Endothelial cell (in vitro differentiated cells): ENCODE measurements at regions not wholly inside any gene's neighbourhood (a gene's known extent, or its start where the extent isn't known, plus 50 kb on each side); places are given as distances from the start of the nearest gene placed in this dataset.

ENCODE experiments used
- DNase-seq: peaks from one replicate; pipeline ENCODE4 v3.0.0; 2021; ENCODE audit warnings: low spot score
- H3K27ac Mint-ChIP-seq: one replicate; pipeline ENCODE4 v1.8.0; 2021; ENCODE audit warnings: mixed read lengths, inconsistent platforms; ENCODE audit not compliant: unreplicated experiment
- H3K27me3 Mint-ChIP-seq: one replicate; pipeline ENCODE4 v1.8.0; 2021; ENCODE audit warnings: mild to moderate bottlenecking, moderate library complexity, mixed read lengths, inconsistent platforms; ENCODE audit not compliant: unreplicated experiment
- H3K36me3 Mint-ChIP-seq: one replicate; pipeline ENCODE4 v1.8.0; 2021; ENCODE audit warnings: mild to moderate bottlenecking, low read depth, mixed read lengths, inconsistent platforms; ENCODE audit not compliant: unreplicated experiment
- H3K4me1 Mint-ChIP-seq: one replicate; pipeline ENCODE4 v1.8.0; 2021; ENCODE audit warnings: mild to moderate bottlenecking, mixed read lengths, inconsistent platforms; ENCODE audit not compliant: unreplicated experiment
- H3K4me3 Mint-ChIP-seq: one replicate; pipeline ENCODE4 v1.8.0; 2021; ENCODE audit warnings: mild to moderate bottlenecking, mixed read lengths, inconsistent platforms; ENCODE audit not compliant: unreplicated experiment
- H3K9me3 Mint-ChIP-seq: one replicate; pipeline ENCODE4 v1.8.0; 2021; ENCODE audit warnings: mixed read lengths, inconsistent platforms; ENCODE audit not compliant: unreplicated experiment
- TF ChIP-seq, protein P1 (sequence below): fragments of 200-600 bp; sonication (generic); IDR thresholded peaks from one replicate; pipeline ENCODE4 v1.5.0; 2021; ENCODE audit warnings: antibody characterized with exemption; ENCODE audit not compliant: unreplicated experiment

DNA sequence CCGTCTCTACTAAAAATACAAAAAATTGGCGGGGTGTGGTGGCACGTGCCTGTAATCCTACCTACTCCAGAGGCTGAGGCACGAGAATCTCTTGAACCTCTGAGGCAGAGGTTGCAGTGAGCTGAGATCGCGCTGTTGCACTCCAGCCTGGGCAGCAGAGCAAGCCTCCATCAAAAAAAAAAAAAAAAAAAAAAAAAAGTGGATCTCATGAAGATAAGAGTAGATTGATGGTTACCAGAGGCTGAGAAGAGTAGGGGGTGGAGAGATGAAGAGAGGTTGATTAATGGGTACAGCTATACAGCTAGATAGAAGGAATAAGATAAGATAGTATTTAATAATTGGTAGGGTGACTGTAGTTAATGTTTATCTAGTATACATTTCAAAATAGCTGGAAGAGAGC, 65.9 kb upstream of the LRRC3B start:
- Mint-ChIP-seq H3K4me1 (no peaks in the 10 kb centered on the region), H3K27ac (no peak overlapping the region), H3K4me3 (no peak overlapping the region), H3K36me3 (no peaks in the 10 kb centered on the region), H3K9me3 (no peaks in the 10 kb centered on the region), H3K27me3 (no peaks in the 10 kb centered on the region)
- DNase-seq, result no peak
- TF ChIP-seq, protein P1, sequence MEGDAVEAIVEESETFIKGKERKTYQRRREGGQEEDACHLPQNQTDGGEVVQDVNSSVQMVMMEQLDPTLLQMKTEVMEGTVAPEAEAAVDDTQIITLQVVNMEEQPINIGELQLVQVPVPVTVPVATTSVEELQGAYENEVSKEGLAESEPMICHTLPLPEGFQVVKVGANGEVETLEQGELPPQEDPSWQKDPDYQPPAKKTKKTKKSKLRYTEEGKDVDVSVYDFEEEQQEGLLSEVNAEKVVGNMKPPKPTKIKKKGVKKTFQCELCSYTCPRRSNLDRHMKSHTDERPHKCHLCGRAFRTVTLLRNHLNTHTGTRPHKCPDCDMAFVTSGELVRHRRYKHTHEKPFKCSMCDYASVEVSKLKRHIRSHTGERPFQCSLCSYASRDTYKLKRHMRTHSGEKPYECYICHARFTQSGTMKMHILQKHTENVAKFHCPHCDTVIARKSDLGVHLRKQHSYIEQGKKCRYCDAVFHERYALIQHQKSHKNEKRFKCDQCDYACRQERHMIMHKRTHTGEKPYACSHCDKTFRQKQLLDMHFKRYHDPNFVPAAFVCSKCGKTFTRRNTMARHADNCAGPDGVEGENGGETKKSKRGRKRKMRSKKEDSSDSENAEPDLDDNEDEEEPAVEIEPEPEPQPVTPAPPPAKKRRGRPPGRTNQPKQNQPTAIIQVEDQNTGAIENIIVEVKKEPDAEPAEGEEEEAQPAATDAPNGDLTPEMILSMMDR, result no peak

DNA sequence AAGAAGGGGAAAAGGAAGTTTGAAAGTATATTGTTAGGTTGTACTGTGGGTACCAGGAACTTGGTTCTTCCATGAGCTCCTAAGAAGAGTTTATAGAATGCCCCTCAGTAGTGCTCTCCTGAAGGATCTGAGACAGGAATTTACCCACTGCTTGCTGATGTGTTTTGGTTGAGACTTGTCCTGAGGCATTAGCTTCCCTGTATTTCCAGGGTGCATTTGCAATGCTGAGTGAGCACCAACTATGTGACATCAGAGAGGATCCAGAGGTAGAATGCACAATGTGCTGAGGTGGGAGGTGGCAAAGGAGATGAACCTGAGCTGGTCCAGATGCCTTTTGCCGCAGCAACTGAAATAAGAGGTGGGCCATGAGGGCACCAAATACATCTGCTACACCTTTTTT, 64.3 kb upstream of the LRRC3B start:
- H3K4me3 Mint-ChIP-seq, result no peak overlapping the region
- H3K4me1 Mint-ChIP-seq, result no peaks in the 10 kb centered on the region
- TF ChIP-seq, protein P1, result no peak
- no peaks in the 10 kb centered on the region for H3K27me3 Mint-ChIP-seq
- H3K27ac Mint-ChIP-seq, result no peak overlapping the region
- H3K9me3 Mint-ChIP-seq, result no peaks in the 10 kb centered on the region
- no peak for DNase-seq
- H3K36me3 Mint-ChIP-seq, result no peaks in the 10 kb centered on the region

DNA sequence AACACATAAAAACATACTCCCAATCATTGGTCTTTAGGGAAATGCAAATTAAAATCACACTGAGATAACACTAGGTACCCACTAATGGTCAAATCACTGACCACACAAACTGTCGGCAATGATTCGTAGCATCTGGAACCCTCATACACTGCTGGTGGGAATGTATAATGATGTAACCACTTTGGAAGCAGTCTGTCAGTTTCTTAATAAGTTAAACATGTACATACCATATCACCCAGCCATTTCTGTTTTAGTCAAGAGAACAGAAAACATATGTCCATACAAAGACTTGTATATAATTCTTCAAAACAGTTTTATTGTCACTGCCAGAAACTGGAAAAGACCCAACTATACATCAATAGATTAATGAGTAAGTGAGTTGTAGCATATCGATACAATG, 63.3 kb upstream of the LRRC3B start:
- Mint-ChIP-seq H3K9me3 (no peaks in the 10 kb centered on the region), H3K36me3 (no peaks in the 10 kb centered on the region), H3K27me3 (no peaks in the 10 kb centered on the region), H3K4me3 (no peak overlapping the region), H3K27ac (no peak overlapping the region), H3K4me1 (no peaks in the 10 kb centered on the region)
- TF ChIP-seq, protein P1, result no peak
- DNase-seq, result no peak

DNA sequence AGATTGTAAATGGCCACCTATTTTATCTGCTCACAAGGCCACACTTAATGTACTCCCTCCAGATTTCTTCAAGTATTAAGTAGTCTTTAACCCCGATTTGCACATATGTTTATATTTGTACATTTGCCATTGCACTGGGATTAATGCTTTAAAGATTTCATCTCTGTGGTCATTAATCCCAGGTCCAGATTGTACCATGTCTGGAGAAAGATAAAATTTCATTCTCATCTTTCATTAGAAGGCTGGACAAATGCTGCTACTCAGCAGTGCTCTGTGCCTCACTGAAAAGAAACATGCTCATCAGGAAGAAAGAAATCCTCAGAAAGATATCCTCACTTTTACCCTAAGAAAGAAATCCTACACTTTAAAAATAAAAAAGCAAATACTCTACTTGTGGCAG, 62.5 kb upstream of the LRRC3B start:
- no peaks in the 10 kb centered on the region for H3K36me3 Mint-ChIP-seq
- no peaks in the 10 kb centered on the region for H3K27me3 Mint-ChIP-seq
- TF ChIP-seq, protein P1, result no peak
- DNase-seq, result no peak
- H3K9me3 Mint-ChIP-seq, result no peaks in the 10 kb centered on the region
- H3K4me1 Mint-ChIP-seq, result no peaks in the 10 kb centered on the region
- H3K27ac Mint-ChIP-seq, result no peak overlapping the region
- H3K4me3 Mint-ChIP-seq, result no peak overlapping the region

DNA sequence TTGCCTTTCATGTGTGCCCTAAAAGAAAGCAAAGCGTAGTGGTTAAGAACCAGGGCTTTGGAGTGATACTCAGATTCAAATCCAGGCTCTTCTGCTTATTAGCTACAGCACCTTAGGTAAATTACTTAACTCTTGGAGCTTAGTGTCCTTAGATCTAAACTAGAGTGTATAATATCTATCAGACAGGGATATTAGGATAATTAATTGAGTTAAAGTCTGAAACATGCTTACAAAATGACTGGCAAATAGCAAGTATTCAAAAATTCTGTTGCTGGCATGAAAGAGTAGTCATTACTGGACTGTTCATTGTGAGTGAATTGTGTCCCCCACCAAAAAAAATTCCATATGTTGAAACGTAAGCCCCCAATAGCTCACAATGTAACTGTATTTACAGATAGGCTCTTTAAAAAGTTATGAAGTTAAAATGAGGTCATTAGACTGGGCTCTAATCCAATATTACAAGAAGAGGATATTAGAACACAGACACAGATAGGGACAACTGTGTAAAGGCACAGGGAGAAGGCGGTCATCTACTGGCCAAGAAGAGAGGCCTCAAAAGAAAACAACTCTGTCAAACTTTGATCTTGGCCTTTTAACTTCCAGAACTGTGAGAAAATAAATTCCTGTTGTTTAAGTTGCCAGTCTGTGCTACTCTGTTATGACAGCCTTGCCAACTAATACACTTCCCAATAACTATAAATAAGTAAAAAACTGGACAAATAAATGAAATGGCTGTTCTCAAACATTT, 60.4 kb upstream of the LRRC3B start:
- no peaks in the 10 kb centered on the region for H3K4me1 Mint-ChIP-seq
- no peaks in the 10 kb centered on the region for H3K27me3 Mint-ChIP-seq
- no peaks in the 10 kb centered on the region for H3K36me3 Mint-ChIP-seq
- no peak for DNase-seq
- no peak overlapping the region for H3K4me3 Mint-ChIP-seq
- H3K9me3 Mint-ChIP-seq, result no peaks in the 10 kb centered on the region
- TF ChIP-seq, protein P1, result no peak
- H3K27ac Mint-ChIP-seq, result no peak overlapping the region
